GM18870 (cell line): ENCODE measurements at regions not wholly inside any gene's neighbourhood (a gene's known extent, or its start where the extent isn't known, plus 50 kb on each side); places are given as distances from the start of the nearest gene placed in this dataset.
"Not testable (repeated sequence)": the region's sequence is repeated elsewhere in the genome, so short reads cannot be mapped to it uniquely, and the experiment has no call there.

Source experiments
- ATAC-seq: cut with Tn5 transposase; IDR thresholded peaks from one replicate; pipeline ENCODE4 v1.9.1; 2021; ENCODE audit warnings: moderate library complexity; ENCODE audit not compliant: unreplicated experiment

- ATAC-seq, result no peak
These were observed 230.3 kb downstream of the TFAP2A start for GRCh38 chr6:10184371-10185227.

- ATAC-seq, result no peak
These were observed 234.5 kb downstream of the TFAP2A start for GRCh38 chr6:10180138-10181074.

GRCh38 chr6:10177704-10178103 lies 237.2 kb downstream of the TFAP2A start:
- ATAC-seq, result no peak

- ATAC-seq, result no peak
These were observed 239.5 kb downstream of the TFAP2A start for GRCh38 chr6:10175362-10175761.

GRCh38 chr6:10174761-10175160 lies 240.1 kb downstream of the TFAP2A start:
- ATAC-seq, result no peak

GRCh38 chr6:10174056-10174455 lies 240.8 kb downstream of the TFAP2A start:
- ATAC-seq, result no peak

- ATAC-seq, result not testable (repeated sequence)
These were observed 243.2 kb downstream of the TFAP2A start for GRCh38 chr6:10171706-10172105.

GRCh38 chr6:10170816-10171215 lies 244.1 kb downstream of the TFAP2A start:
- ATAC-seq, result no peak

- ATAC-seq, result no peak
These were observed 248.8 kb downstream of the TFAP2A start for GRCh38 chr6:10166031-10166430.

- no peak for ATAC-seq
These were observed 251.5 kb downstream of the TFAP2A start for GRCh38 chr6:10163203-10163962.

- ATAC-seq, result no peak
These were observed 258.0 kb downstream of the TFAP2A start for GRCh38 chr6:10156875-10157274.

GRCh38 chr6:10154251-10154650 lies 260.6 kb downstream of the TFAP2A start:
- ATAC-seq, result no peak

GRCh38 chr6:10151144-10151915 lies 263.5 kb downstream of the TFAP2A start:
- ATAC-seq, result no peak

GRCh38 chr6:10149603-10150002 lies 265.3 kb downstream of the TFAP2A start:
- ATAC-seq, result no peak

GRCh38 chr6:10146715-10147451 lies 268.0 kb downstream of the TFAP2A start:
- peak; percentile 99 for ATAC-seq

- no peak for ATAC-seq
These were observed 270.1 kb downstream of the TFAP2A start for GRCh38 chr6:10144772-10145171.

- ATAC-seq, result no peak
These were observed 273.0 kb downstream of the TFAP2A start for GRCh38 chr6:10141746-10142443.

GRCh38 chr6:10140824-10141223 lies 274.1 kb downstream of the TFAP2A start:
- no peak for ATAC-seq

- ATAC-seq, result no peak
These were observed 274.7 kb downstream of the TFAP2A start for GRCh38 chr6:10140136-10140535.
